ENCODE measurements at regions not wholly inside any gene's neighbourhood (a gene's known extent, or its start where the extent isn't known, plus 50 kb on each side); places are given as distances from the start of the nearest gene placed in this dataset.
A peak's percentile ranks its signal among the peaks of the same experiment; 100 is the strongest.

GRCh38 chr10:46231087-46231486 lies 55.7 kb upstream of the ANTXRL start:
- H3K4me3 Mint-ChIP-seq = no peak overlapping the region
- H3K27me3 Mint-ChIP-seq = peaks cover 3% of the 10 kb centered on the region
- peaks cover 7% of the 10 kb centered on the region for H3K36me3 Mint-ChIP-seq
- peaks cover 10% of the 10 kb centered on the region for H3K9me3 Mint-ChIP-seq
- no peak for ATAC-seq
- no peaks in the 10 kb centered on the region for H3K4me1 Mint-ChIP-seq
- no peak overlapping the region for H3K27ac Mint-ChIP-seq

- Mint-ChIP-seq H3K27me3 (peaks cover 12% of the 10 kb centered on the region), H3K4me1 (no peaks in the 10 kb centered on the region), H3K9me3 (peaks cover 10% of the 10 kb centered on the region), H3K27ac (no peak overlapping the region), H3K36me3 (peaks cover 17% of the 10 kb centered on the region), H3K4me3 (no peak overlapping the region)
- no peak for ATAC-seq
Measured at GRCh38 chr10:46232084-46232483, 54.7 kb upstream of the ANTXRL start.

- H3K4me3 Mint-ChIP-seq = no peak overlapping the region
- ATAC-seq = no peak
- H3K4me1 Mint-ChIP-seq = no peaks in the 10 kb centered on the region
- H3K36me3 Mint-ChIP-seq = peaks cover 18% of the 10 kb centered on the region
- peaks cover 10% of the 10 kb centered on the region for H3K9me3 Mint-ChIP-seq
- no peak overlapping the region for H3K27ac Mint-ChIP-seq
- H3K27me3 Mint-ChIP-seq = peaks cover 12% of the 10 kb centered on the region
Measured at GRCh38 chr10:46232666-46233065, 54.1 kb upstream of the ANTXRL start.

- no peaks in the 10 kb centered on the region for H3K4me1 Mint-ChIP-seq
- peaks cover 12% of the 10 kb centered on the region for H3K27me3 Mint-ChIP-seq
- H3K4me3 Mint-ChIP-seq = no peak overlapping the region
- no peak overlapping the region for H3K27ac Mint-ChIP-seq
- H3K36me3 Mint-ChIP-seq = peaks cover 18% of the 10 kb centered on the region
- ATAC-seq = peak; percentile 46
- peaks cover 10% of the 10 kb centered on the region for H3K9me3 Mint-ChIP-seq
Measured at GRCh38 chr10:46233181-46233580, 53.6 kb upstream of the ANTXRL start.

- Mint-ChIP-seq H3K9me3 (peaks cover 10% of the 10 kb centered on the region), H3K27me3 (peaks cover 12% of the 10 kb centered on the region), H3K27ac (no peak overlapping the region)
Measured at GRCh38 chr10:46234026-46234425, 52.8 kb upstream of the ANTXRL start.

GRCh38 chr10:46234431-46235060 lies 52.3 kb upstream of the ANTXRL start:
- no peak for ATAC-seq
- Mint-ChIP-seq H3K36me3 (peaks cover 18% of the 10 kb centered on the region), H3K4me1 (no peaks in the 10 kb centered on the region), H3K9me3 (peaks cover 4% of the 10 kb centered on the region), H3K27me3 (peaks cover 12% of the 10 kb centered on the region), H3K27ac (no peak overlapping the region), H3K4me3 (no peak overlapping the region)

More at GRCh38 chr10:46234026-46234425, 52.8 kb upstream of the ANTXRL start:
- no peak for ATAC-seq
- peaks cover 18% of the 10 kb centered on the region for H3K36me3 Mint-ChIP-seq
- H3K4me1 Mint-ChIP-seq = no peaks in the 10 kb centered on the region
- no peak overlapping the region for H3K4me3 Mint-ChIP-seq

- H3K36me3 Mint-ChIP-seq = peaks cover 22% of the 10 kb centered on the region
- peaks cover under 1% of the 10 kb centered on the region for H3K9me3 Mint-ChIP-seq
- no peaks in the 10 kb centered on the region for H3K4me1 Mint-ChIP-seq
- H3K27me3 Mint-ChIP-seq = peaks cover 12% of the 10 kb centered on the region
- no peak overlapping the region for H3K4me3 Mint-ChIP-seq
- ATAC-seq = no peak
- H3K27ac Mint-ChIP-seq = no peak overlapping the region
Measured at GRCh38 chr10:46235705-46236545, 50.9 kb upstream of the ANTXRL start.

GRCh38 chr10:46236546-46236887 lies 50.3 kb upstream of the ANTXRL start:
- peak; percentile 37 for ATAC-seq
- H3K9me3 Mint-ChIP-seq = peaks cover 7% of the 10 kb centered on the region

GRCh38 chr10:46236941-46237681 lies 49.7 kb upstream of the ANTXRL start:
- Mint-ChIP-seq H3K36me3 (peaks cover 30% of the 10 kb centered on the region), H3K4me3 (no peak overlapping the region), H3K27ac (no peak overlapping the region), H3K9me3 (peaks cover 8% of the 10 kb centered on the region), H3K4me1 (no peaks in the 10 kb centered on the region), H3K27me3 (peaks cover 12% of the 10 kb centered on the region)
- no peak for ATAC-seq

More at GRCh38 chr10:46236546-46236887, 50.3 kb upstream of the ANTXRL start:
- Mint-ChIP-seq H3K4me1 (no peaks in the 10 kb centered on the region), H3K27me3 (peaks cover 12% of the 10 kb centered on the region), H3K4me3 (no peak overlapping the region), H3K27ac (no peak overlapping the region), H3K36me3 (peaks cover 28% of the 10 kb centered on the region)
